ENCODE measurements at regions not wholly inside any gene's neighbourhood (a gene's known extent, or its start where the extent isn't known, plus 50 kb on each side); places are given as distances from the start of the nearest gene placed in this dataset.

GRCh38 chr15:95866711-95867440, 463.6 kb upstream of the NR2F2 start:
- TF ChIP-seq CTCF (IDR thresholded peaks at IDR 0.05; ENCODE audit: control insufficient read depth, insufficient read depth, low read depth, low read length, missing control alignments) = no peak
- H3K4me3 ChIP-seq (ENCODE audit: control insufficient read depth, low read depth, low read length) = no peak overlapping the region
- DNase-seq (ENCODE audit: low read depth) = no peak

- DNase-seq (ENCODE audit: low read depth) = no peak
- H3K4me3 ChIP-seq (ENCODE audit: control insufficient read depth, low read depth, low read length) = no peak overlapping the region
- TF ChIP-seq CTCF (IDR thresholded peaks at IDR 0.05; ENCODE audit: control insufficient read depth, insufficient read depth, low read depth, low read length, missing control alignments) = no peak
These were observed 462.1 kb upstream of the NR2F2 start for GRCh38 chr15:95868450-95868849.

GRCh38 chr15:95868970-95869369, 461.5 kb upstream of the NR2F2 start:
- no peak overlapping the region for H3K4me3 ChIP-seq (ENCODE audit: control insufficient read depth, low read depth, low read length)
- TF ChIP-seq CTCF (IDR thresholded peaks at IDR 0.05; ENCODE audit: control insufficient read depth, insufficient read depth, low read depth, low read length, missing control alignments) = no peak
- no peak for DNase-seq (ENCODE audit: low read depth)

GRCh38 chr15:95869920-95870319, 460.6 kb upstream of the NR2F2 start:
- DNase-seq (ENCODE audit: low read depth) = no peak
- no peak for TF ChIP-seq CTCF (IDR thresholded peaks at IDR 0.05; ENCODE audit: control insufficient read depth, insufficient read depth, low read depth, low read length, missing control alignments)
- no peak overlapping the region for H3K4me3 ChIP-seq (ENCODE audit: control insufficient read depth, low read depth, low read length)

DNA sequence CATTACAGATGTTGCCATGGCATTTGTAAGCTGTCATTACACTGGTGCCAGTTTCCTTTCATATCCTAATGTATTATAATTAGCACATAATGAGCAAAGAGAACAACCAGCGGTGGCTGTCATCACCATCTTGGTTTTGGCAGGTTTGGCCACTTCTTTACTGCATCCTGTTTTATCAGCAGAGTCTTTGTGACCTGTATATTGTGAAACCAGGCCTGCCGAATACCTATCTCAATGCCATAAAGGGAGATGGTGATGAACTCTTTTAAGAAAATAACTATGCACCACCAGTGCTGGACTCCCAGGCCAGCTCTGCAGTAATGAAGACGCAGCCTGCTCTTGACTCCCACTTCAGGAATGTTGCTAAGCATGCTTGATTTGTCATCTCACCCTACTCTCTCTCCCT, 458.1 kb upstream of the NR2F2 start:
- TF ChIP-seq CTCF (IDR thresholded peaks at IDR 0.05; ENCODE audit: control insufficient read depth, insufficient read depth, low read depth, low read length, missing control alignments) = no peak
- DNase-seq (ENCODE audit: low read depth) = no peak

GRCh38 chr15:95874637-95875036, 455.9 kb upstream of the NR2F2 start:
- H3K4me3 ChIP-seq (ENCODE audit: control insufficient read depth, low read depth, low read length) = no peak overlapping the region
- TF ChIP-seq CTCF (IDR thresholded peaks at IDR 0.05; ENCODE audit: control insufficient read depth, insufficient read depth, low read depth, low read length, missing control alignments) = no peak
- DNase-seq (ENCODE audit: low read depth) = no peak

More for the DNA sequence above, 458.1 kb upstream of the NR2F2 start:
- H3K4me3 ChIP-seq (ENCODE audit: control insufficient read depth, low read depth, low read length) = no peak overlapping the region

All from AG09309 (cell line).